ENCODE measurements at regions not wholly inside any gene's neighbourhood (a gene's known extent, or its start where the extent isn't known, plus 50 kb on each side); places are given as distances from the start of the nearest gene placed in this dataset.
"Not testable (repeated sequence)": the region's sequence is repeated elsewhere in the genome, so short reads cannot be mapped to it uniquely, and the experiment has no call there.

DNA sequence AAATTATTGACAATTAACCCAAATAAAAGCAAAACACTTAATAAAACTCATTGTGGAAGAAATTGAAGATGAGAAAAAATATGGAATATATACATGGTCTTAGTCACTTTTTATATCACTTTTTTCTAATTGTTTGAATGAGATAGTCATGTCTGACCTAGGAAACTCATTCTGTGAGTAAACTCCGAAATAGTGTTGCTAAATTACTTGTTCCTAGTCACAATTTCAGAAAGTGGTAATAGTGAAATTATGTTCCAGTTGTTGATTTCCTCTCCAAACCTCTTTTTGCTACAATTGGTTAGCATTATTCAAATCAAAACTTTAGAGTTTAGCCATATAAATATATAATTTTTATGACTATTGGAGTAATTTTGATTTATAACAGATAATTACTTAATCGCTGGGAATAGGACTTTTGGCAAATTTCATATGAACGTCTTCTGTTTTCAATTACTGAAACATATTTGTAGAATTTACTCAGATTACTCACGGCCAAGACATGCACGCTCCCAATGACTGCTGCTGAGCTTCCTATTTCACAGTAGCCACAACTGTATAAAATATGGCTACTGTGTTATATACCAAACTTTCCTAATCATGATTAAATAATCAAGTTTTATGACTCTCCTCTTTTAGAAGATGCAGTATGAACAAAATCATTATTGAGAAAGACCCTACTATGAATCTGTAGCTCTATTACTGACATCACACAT, 583.4 kb downstream of the PRIM2 start:
- DNase-seq (ENCODE audit: low read depth); H3K36me3 ChIP-seq (ENCODE audit: control insufficient read depth, insufficient read depth, low read length); H3K4me3 ChIP-seq (ENCODE audit: low read depth, low read length); FAIRE-seq; H3K27me3 ChIP-seq (ENCODE audit: control insufficient read depth, insufficient read depth, low read length): not testable (repeated sequence)

DNA sequence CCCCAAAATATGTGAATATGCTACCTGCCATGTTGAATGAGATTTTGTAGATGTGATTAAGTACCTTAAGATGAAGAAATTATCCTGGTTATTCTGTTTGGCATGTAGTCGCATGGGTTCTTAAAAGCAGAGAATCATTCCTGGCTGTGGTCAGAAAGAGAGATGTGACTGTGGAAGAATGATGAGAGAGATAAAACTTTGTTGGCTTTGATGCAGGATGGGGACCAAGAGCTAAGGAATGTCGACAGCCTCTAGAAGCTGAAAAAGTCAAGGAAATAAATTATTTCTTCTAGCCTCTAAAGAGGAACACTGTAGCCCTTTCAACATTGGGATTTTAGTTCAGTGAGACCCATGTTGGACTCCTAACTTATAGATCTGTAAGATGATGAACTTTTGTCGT, 584.0 kb downstream of the PRIM2 start:
- not testable (repeated sequence) for H3K4me3 ChIP-seq (ENCODE audit: low read depth, low read length); H3K27me3 ChIP-seq (ENCODE audit: control insufficient read depth, insufficient read depth, low read length); FAIRE-seq; DNase-seq (ENCODE audit: low read depth); H3K36me3 ChIP-seq (ENCODE audit: control insufficient read depth, insufficient read depth, low read length)

DNA sequence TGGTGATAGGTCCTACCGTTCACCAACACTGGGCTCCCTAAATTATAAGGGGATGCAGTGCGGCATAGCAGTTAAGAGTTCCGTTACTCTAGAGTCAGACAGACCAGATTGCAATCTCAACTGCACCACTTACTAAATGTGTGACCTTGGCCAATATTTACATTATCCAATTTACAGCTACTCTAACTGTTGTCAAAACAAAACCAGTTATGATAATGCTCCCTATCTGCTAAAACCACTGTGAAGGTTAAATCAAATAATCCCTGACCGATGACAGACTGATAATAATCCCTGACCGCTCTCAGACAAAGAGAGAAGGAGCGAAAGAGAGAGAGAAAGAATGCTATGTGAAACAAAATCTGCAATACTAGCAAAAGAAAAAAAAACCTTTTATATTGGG, 586.9 kb downstream of the PRIM2 start:
- not testable (repeated sequence) for DNase-seq (ENCODE audit: low read depth); H3K36me3 ChIP-seq (ENCODE audit: control insufficient read depth, insufficient read depth, low read length); FAIRE-seq; H3K27me3 ChIP-seq (ENCODE audit: control insufficient read depth, insufficient read depth, low read length); H3K4me3 ChIP-seq (ENCODE audit: low read depth, low read length)

DNA sequence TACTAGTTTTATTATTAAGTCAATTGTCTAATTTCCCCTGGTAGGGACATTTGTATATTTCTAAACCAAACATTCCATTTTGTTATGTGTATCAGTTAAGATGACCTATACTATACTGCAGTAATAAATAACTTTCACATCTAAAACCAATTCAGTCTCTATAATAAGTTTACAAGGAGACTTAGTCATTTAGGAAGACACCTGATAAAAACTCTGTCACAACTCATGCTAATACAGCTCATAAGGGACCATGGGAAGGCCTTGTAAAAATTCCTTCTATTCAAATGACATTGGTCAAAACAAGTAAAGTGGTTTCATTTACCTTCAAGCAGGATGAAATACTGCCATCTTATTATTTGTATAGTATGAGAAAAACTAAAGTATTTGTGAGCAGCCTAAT, 597.9 kb downstream of the PRIM2 start:
- not testable (repeated sequence) for H3K36me3 ChIP-seq (ENCODE audit: control insufficient read depth, insufficient read depth, low read length); H3K27me3 ChIP-seq (ENCODE audit: control insufficient read depth, insufficient read depth, low read length); H3K4me3 ChIP-seq (ENCODE audit: low read depth, low read length); DNase-seq (ENCODE audit: low read depth); FAIRE-seq

DNA sequence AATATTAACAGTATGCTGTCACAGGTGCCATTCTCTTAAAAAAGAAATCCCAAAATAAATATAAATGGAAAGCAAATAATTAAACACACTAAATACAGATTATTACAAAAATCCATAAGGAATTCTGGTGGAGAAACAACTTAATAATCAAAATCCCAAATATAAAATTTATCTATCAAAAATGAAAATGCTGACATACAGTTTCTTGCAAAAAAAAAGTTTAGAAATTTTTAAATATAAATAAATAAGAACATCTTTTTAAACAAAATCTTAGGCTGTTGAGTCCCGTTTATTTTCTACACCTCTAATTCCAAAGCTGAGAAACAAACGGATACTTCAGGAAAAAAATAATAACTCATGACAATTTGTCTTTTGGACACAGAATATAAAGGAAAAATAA, 625.5 kb downstream of the PRIM2 start:
- DNase-seq (ENCODE audit: low read depth); H3K27me3 ChIP-seq (ENCODE audit: control insufficient read depth, insufficient read depth, low read length); H3K4me3 ChIP-seq (ENCODE audit: low read depth, low read length); H3K36me3 ChIP-seq (ENCODE audit: control insufficient read depth, insufficient read depth, low read length); FAIRE-seq: not testable (repeated sequence)

DNA sequence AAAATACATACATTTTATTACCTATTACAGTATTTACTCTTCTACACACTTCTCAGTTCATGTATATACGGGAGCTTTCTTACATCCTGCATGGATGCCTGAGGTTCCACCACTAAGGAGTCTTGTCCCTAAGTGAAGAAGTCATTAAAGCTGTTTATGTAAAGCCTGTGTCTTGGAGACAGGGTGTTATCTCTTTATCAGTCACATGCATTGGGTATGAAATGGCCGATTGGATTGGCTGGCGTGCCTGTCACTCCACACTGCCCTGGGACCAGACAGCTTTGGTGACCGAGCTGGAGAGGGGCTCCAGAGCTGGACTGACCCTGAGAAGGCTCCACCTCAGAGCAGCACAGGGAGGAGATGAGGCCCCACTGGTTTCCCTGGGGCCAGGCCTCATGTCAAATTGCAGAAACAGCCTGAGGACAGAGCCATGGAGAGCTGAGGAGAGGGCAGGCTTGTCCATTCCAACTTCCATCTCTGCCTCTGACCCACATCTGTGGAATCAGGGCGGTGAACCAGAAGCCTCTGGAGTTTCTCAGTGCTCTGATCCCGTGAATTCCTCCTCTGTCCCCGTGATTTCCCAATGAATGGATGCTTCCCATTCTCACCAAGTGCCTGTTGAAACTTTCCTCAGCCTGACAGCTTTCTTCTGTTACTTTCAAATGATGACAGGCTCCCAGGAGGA, 628.8 kb downstream of the PRIM2 start:
- not testable (repeated sequence) for H3K4me3 ChIP-seq (ENCODE audit: low read depth, low read length); FAIRE-seq; H3K36me3 ChIP-seq (ENCODE audit: control insufficient read depth, insufficient read depth, low read length); H3K27me3 ChIP-seq (ENCODE audit: control insufficient read depth, insufficient read depth, low read length); DNase-seq (ENCODE audit: low read depth)

DNA sequence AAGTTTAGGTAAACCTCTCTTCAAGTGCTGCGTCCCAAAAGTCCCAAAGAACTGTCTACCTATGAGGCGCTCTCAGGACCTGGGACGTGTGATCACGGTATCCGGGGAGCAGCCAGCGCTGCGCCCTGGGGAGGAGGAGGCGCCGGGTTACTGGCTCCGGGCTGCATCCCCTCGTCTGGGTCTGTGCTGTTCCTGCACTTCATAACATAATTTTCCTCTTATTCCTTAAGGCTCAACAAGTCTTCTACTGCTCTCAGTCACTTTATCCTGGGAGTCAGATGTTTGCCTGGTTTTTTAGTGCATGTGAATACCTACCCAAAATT, 629.3 kb downstream of the PRIM2 start:
- not testable (repeated sequence) for H3K36me3 ChIP-seq (ENCODE audit: control insufficient read depth, insufficient read depth, low read length); FAIRE-seq; H3K27me3 ChIP-seq (ENCODE audit: control insufficient read depth, insufficient read depth, low read length)

DNA sequence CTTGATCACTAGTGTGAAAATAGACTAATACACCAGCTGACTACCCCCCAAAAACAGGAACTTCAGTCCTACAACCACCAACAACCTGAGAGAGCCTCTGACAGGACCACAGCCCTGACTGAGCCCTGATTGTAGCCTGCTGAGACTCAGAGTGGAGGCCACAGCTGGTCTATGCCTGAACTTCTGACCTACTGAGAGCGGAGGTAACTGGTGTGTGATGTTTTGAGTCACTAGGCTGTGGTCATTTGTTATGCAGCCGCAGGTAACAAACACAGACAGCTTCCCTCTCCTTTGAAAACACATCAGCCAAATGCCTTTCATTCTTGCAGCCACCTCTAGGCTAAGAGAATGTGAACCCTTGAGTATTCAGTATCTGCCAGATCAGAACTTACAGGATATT, 631.1 kb downstream of the PRIM2 start:
- not testable (repeated sequence) for H3K36me3 ChIP-seq (ENCODE audit: control insufficient read depth, insufficient read depth, low read length); H3K4me3 ChIP-seq (ENCODE audit: low read depth, low read length); H3K27me3 ChIP-seq (ENCODE audit: control insufficient read depth, insufficient read depth, low read length); FAIRE-seq; DNase-seq (ENCODE audit: low read depth)

More for the DNA sequence above, 629.3 kb downstream of the PRIM2 start:
- DNase-seq (ENCODE audit: low read depth); H3K4me3 ChIP-seq (ENCODE audit: low read depth, low read length): not testable (repeated sequence)

DNA sequence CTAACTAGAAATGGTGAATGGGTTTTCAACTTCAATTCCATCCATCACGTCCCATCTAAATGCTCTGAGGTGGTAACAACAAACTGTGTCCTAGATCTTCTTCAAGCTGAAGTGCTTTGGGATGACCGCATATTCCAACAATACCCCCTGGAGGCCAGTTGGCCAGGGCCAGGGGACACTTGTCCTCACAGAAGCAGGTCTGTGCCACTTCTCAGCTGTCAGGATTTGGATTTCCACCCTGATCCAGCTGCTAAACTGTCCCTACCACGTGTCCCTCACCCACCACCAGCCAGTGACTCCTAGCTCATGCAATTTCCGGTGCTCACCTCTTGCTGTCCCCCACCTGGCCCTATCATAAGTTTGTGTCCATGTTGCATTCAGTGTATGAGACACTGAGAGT, 633.0 kb downstream of the PRIM2 start:
- not testable (repeated sequence) for H3K4me3 ChIP-seq (ENCODE audit: low read depth, low read length); H3K36me3 ChIP-seq (ENCODE audit: control insufficient read depth, insufficient read depth, low read length); FAIRE-seq; H3K27me3 ChIP-seq (ENCODE audit: control insufficient read depth, insufficient read depth, low read length); DNase-seq (ENCODE audit: low read depth)

DNA sequence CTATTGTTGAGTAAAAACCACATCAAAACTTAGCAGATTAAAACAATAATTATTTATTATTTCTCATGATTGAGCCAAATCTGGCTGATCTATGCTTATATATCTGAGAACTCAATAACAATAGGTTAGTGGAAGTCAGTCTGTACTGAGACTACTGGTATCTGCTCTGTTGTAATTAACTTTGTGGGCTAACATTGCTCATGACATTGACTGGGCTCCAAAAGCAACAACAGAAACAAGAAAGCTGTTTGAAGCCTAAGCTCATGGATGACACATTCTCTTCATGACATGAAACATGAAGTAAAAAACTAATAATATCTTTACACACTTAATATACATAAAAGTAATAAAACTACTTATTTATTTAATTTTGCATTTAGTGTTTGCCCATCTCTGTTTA, 649.3 kb downstream of the PRIM2 start:
- not testable (repeated sequence) for H3K27me3 ChIP-seq (ENCODE audit: control insufficient read depth, insufficient read depth, low read length); H3K36me3 ChIP-seq (ENCODE audit: control insufficient read depth, insufficient read depth, low read length); DNase-seq (ENCODE audit: low read depth); H3K4me3 ChIP-seq (ENCODE audit: low read depth, low read length); FAIRE-seq

DNA sequence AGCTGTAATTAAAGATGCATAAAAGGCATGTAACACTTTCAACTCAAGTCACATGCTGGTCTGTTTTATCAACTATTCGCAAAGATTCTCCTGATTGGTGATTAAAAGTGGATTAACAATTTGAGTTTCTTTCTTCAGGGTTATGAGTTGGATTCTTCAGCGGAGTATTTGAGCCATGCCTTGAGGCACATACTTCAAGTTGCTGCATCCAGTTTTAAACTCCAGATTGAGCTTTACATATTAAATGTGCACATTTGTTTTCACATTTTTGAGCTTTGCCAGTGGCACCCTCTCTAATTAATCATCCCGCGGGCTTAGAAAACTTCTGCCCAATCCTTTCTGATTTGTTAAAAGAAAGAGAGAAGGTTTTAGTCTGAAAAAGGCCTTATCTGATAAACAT, 654.5 kb downstream of the PRIM2 start:
- FAIRE-seq; H3K36me3 ChIP-seq (ENCODE audit: control insufficient read depth, insufficient read depth, low read length); H3K27me3 ChIP-seq (ENCODE audit: control insufficient read depth, insufficient read depth, low read length): not testable (repeated sequence)

More for the DNA sequence above, 654.5 kb downstream of the PRIM2 start:
- DNase-seq (ENCODE audit: low read depth); H3K4me3 ChIP-seq (ENCODE audit: low read depth, low read length): not testable (repeated sequence)

Measured in bronchial epithelial cell (primary cell).